Astrocyte of the cerebellum (primary cell): ENCODE measurements at regions not wholly inside any gene's neighbourhood (a gene's known extent, or its start where the extent isn't known, plus 50 kb on each side); places are given as distances from the start of the nearest gene placed in this dataset.

Experiments
- DNase-seq: peaks from one replicate; pipeline ENCODE4 v3.0.0-alpha.2; 2011; ENCODE audit warnings: low read depth
- H3K4me3 ChIP-seq: 2 replicates; pipeline ENCODE4 v1.5.1; 2011; ENCODE audit warnings: mild to moderate bottlenecking, low read depth, low read length, moderate library complexity
- CTCF ChIP-seq: IDR thresholded peaks from 2 replicates; pipeline ENCODE4 v1.5.1; 2012; ENCODE audit warnings: low read length, low read depth, moderate library complexity, mild to moderate bottlenecking; ENCODE audit errors: missing control alignments
- in situ Hi-C: cut with HindIII; loops from 2 replicates; pipeline ENCODE4 v1.10.0; 2017; ENCODE audit warnings: low sequenced_read_pairs

DNA sequence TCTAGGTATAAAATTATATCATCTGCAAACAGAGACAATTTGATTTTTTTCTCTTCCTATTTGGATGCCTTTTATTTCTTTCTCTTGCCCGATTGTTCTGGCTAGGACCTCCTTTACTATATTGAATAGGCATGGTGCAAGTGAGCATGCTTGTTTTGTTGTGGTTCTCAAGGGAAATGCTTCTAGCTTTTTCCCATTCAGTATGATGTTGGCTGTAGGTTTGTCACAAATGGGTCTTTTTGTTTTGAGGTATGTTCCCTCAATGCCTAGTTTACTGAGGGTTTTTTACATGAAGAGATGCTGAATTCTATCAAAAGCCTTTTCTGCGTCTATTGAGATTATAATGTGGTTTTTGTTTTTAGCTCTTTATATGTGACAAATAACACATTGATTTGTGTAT is 198.2 kb upstream of the GHR start:
- DNase-seq = no peak
- in situ Hi-C loops = no loop called here

DNA sequence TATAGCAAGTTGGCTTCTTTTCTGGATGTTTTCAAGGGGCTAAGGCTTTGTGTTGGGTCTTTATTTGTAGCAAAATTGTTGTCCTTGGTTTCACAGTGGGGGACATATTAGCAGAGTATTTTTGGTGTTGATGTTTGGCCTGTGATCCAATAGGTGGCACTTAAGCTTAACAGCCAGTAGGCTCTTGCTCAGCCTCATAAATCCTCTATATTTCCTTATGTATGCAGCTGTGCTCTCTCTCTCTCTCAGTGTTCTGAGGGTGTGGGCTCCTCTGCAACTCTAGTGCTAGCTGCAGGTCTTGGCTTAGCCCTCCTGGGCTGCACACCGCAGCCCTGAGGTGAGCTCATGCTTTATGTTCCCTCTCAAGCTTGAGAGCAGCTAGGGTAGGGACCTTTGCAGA is 195.0 kb upstream of the GHR start:
- no peak for TF ChIP-seq CTCF
- no peak overlapping the region for H3K4me3 ChIP-seq
- no peak for DNase-seq
- in situ Hi-C loops = no loop called here

More for the DNA sequence above, 198.2 kb upstream of the GHR start:
- no peak for TF ChIP-seq CTCF
- H3K4me3 ChIP-seq = no peak overlapping the region

- in situ Hi-C loops = no loop called here
- TF ChIP-seq CTCF = no peak
- DNase-seq = no peak
- H3K4me3 ChIP-seq = no peak overlapping the region
These were observed 192.4 kb upstream of the GHR start for GRCh38 chr5:42230839-42231238.

DNA sequence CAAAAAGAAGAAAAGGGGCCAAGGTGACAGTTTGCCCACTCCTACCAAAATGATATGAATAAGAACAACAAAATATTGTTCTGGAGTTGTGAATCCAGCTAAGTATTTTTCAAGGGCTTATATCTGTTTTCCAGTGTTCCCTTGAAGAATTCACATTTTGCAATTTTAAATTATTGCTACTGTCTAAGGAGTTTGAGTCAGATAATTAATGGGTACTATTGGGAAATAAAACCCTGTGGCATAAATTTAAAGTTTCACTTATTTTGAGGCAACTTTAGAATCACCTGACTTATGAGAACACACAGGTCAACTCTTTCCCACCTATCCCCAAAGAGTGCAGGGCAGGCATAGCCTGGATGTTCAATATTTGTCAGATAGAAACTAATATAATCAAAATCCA is 188.0 kb upstream of the GHR start:
- no peak for TF ChIP-seq CTCF
- H3K4me3 ChIP-seq = no peak overlapping the region
- in situ Hi-C loops = loop anchor here (5.0 kb wide), 1 partner anchor 38 kb away; no protein-coding TSS in a partner anchor
- DNase-seq = no peak

DNA sequence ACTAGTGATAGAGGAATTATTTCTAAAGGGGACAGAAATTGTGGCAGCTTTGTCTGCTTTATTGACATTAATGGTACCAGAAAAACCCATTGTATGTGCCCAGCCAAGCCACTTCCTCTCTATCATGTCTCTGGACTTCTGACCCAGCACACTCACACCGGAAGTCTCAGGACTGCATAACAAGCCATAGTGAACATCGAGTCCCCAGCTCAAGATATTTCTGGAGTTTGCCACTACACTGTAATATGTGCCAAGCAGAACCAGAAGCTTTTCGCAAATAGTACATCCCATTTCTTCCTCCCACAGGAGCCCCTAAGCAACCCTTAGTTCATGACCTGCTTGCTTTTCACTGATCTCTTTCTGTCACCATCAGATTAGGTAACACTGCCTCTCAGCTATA is 187.4 kb upstream of the GHR start:
- no peak for DNase-seq
- in situ Hi-C loops = loop anchor here (5.0 kb wide), 1 partner anchor 39 kb away; no protein-coding TSS in a partner anchor
- H3K4me3 ChIP-seq = no peak overlapping the region
- TF ChIP-seq CTCF = no peak

DNA sequence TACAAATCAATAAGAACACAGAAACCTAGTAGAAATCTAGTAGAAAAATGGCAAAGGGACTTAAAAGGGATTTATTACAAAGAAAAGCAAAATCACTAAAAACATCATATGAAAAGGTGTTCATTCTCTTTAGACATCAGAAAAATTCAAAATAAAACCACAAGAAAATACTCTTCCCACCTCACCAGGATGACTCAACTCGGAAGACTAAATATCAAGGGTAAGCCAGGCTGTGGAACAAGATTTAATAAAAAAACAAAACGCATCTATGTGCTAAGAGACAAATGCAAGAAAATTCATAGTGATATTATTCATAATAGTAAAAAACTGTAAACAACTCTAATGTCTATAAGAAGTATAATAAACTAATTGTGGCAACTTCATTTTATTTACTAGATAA is 181.6 kb upstream of the GHR start:
- no peak for DNase-seq
- no peak for TF ChIP-seq CTCF
- H3K4me3 ChIP-seq = no peak overlapping the region
- in situ Hi-C loops = no loop called here

GRCh38 chr5:42242210-42242609 is 181.0 kb upstream of the GHR start:
- TF ChIP-seq CTCF = no peak
- no peak for DNase-seq
- H3K4me3 ChIP-seq = no peak overlapping the region
- in situ Hi-C loops = no loop called here
